Ectodermal cell (in vitro differentiated cells): ENCODE measurements at regions not wholly inside any gene's neighbourhood (a gene's known extent, or its start where the extent isn't known, plus 50 kb on each side); places are given as distances from the start of the nearest gene placed in this dataset.

ENCODE experiments used
- H3K27ac ChIP-seq: 2 replicates; pipeline ENCODE4 v1.7.0; 2013; ENCODE audit warnings: mild to moderate bottlenecking, low read depth, low read length; ENCODE audit not compliant: insufficient read depth, poor library complexity, severe bottlenecking
- H3K27me3 ChIP-seq: 2 replicates; pipeline ENCODE4 v1.7.0; 2013; ENCODE audit warnings: mild to moderate bottlenecking, low read length; ENCODE audit not compliant: insufficient read depth, control insufficient read depth, poor library complexity, severe bottlenecking
- H3K36me3 ChIP-seq: one replicate; pipeline ENCODE4 v1.7.0; 2013; ENCODE audit warnings: low read length; ENCODE audit not compliant: control insufficient read depth, insufficient read depth
- H3K4me1 ChIP-seq: one replicate; pipeline ENCODE4 v1.7.0; 2013; ENCODE audit warnings: low read length; ENCODE audit not compliant: control insufficient read depth, insufficient read depth
- H3K4me3 ChIP-seq: 2 replicates; pipeline ENCODE4 v1.7.0; 2013; ENCODE audit warnings: low read depth, low read length, control low read depth; ENCODE audit not compliant: insufficient read depth
- H3K9me3 ChIP-seq: 2 replicates; pipeline ENCODE4 v1.7.0; 2013; ENCODE audit warnings: mild to moderate bottlenecking, low read length, moderate library complexity; ENCODE audit not compliant: control insufficient read depth
- WGBS, 2 experiments: methylation state at CpG; one replicate each; pipeline ENCODE4 v1.1.7; 2013; ENCODE audit warnings: missing lambda C conversion rate in 2 of 2; 5-methylcytosine and 5-hydroxymethylcytosine counted together

GRCh38 chr13:63704521-63704920 is 2288.9 kb upstream of the PCDH20 start:
- H3K27me3 ChIP-seq, result no peaks in the 10 kb centered on the region
- no peaks in the 10 kb centered on the region for H3K4me1 ChIP-seq
- WGBS, 2 experiments, result 93 to 98% methylated on average over 4 of the region's 4 CpGs
- H3K9me3 ChIP-seq, result no peaks in the 10 kb centered on the region
- H3K4me3 ChIP-seq, result no peak overlapping the region
- no peak overlapping the region for H3K27ac ChIP-seq
- H3K36me3 ChIP-seq, result no peaks in the 10 kb centered on the region

- Histone ChIP-seq H3K27me3 (no peaks in the 10 kb centered on the region), H3K4me3 (no peak overlapping the region), H3K9me3 (no peaks in the 10 kb centered on the region), H3K36me3 (no peaks in the 10 kb centered on the region), H3K4me1 (no peaks in the 10 kb centered on the region), H3K27ac (no peak overlapping the region)
- WGBS, 2 experiments, result 89 to 95% methylated on average over 3 of the region's 3 CpGs
These were observed 2284.7 kb upstream of the PCDH20 start for GRCh38 chr13:63700350-63700749.

GRCh38 chr13:63699948-63700347 is 2284.3 kb upstream of the PCDH20 start:
- 95 to 96% methylated on average over 5 of the region's 5 CpGs for WGBS, 2 experiments
- Histone ChIP-seq H3K9me3 (no peaks in the 10 kb centered on the region), H3K36me3 (no peaks in the 10 kb centered on the region), H3K27me3 (no peaks in the 10 kb centered on the region), H3K27ac (no peak overlapping the region), H3K4me3 (no peak overlapping the region), H3K4me1 (no peaks in the 10 kb centered on the region)

GRCh38 chr13:63696055-63696454 is 2280.4 kb upstream of the PCDH20 start:
- H3K4me1 ChIP-seq, result no peaks in the 10 kb centered on the region
- no peaks in the 10 kb centered on the region for H3K9me3 ChIP-seq

GRCh38 chr13:63693696-63694095 is 2278.0 kb upstream of the PCDH20 start:
- Histone ChIP-seq H3K9me3 (no peaks in the 10 kb centered on the region), H3K27ac (no peak overlapping the region), H3K27me3 (no peaks in the 10 kb centered on the region), H3K36me3 (no peaks in the 10 kb centered on the region), H3K4me1 (no peaks in the 10 kb centered on the region), H3K4me3 (no peak overlapping the region)
- WGBS, 2 experiments, result 93 to 94% methylated on average over 15 of the region's 15 CpGs

More at GRCh38 chr13:63696055-63696454, 2280.4 kb upstream of the PCDH20 start:
- Histone ChIP-seq H3K4me3 (no peak overlapping the region), H3K27ac (no peak overlapping the region), H3K36me3 (no peaks in the 10 kb centered on the region), H3K27me3 (no peaks in the 10 kb centered on the region)

- no peak overlapping the region for H3K27ac ChIP-seq
- no peaks in the 10 kb centered on the region for H3K4me1 ChIP-seq
- no peaks in the 10 kb centered on the region for H3K9me3 ChIP-seq
- H3K27me3 ChIP-seq, result no peaks in the 10 kb centered on the region
- no peak overlapping the region for H3K4me3 ChIP-seq
- no peaks in the 10 kb centered on the region for H3K36me3 ChIP-seq
- WGBS, 2 experiments, result 88 to 94% methylated on average over 3 of the region's 3 CpGs
These were observed 2275.8 kb upstream of the PCDH20 start for GRCh38 chr13:63691474-63691873.

- WGBS, 2 experiments, result 89 to 93% methylated on average over 5 of the region's 5 CpGs
- no peak overlapping the region for H3K27ac ChIP-seq
- no peaks in the 10 kb centered on the region for H3K9me3 ChIP-seq
- no peaks in the 10 kb centered on the region for H3K27me3 ChIP-seq
- no peak overlapping the region for H3K4me3 ChIP-seq
- H3K4me1 ChIP-seq, result no peaks in the 10 kb centered on the region
- H3K36me3 ChIP-seq, result no peaks in the 10 kb centered on the region
These were observed 2275.0 kb upstream of the PCDH20 start for GRCh38 chr13:63690672-63691071.

GRCh38 chr13:63684822-63685221 is 2269.2 kb upstream of the PCDH20 start:
- Histone ChIP-seq H3K36me3 (no peaks in the 10 kb centered on the region), H3K27ac (no peak overlapping the region), H3K9me3 (no peaks in the 10 kb centered on the region), H3K27me3 (no peaks in the 10 kb centered on the region), H3K4me1 (peaks cover 5% of the 10 kb centered on the region), H3K4me3 (no peak overlapping the region)

- H3K4me3 ChIP-seq, result no peak overlapping the region
- no peaks in the 10 kb centered on the region for H3K27me3 ChIP-seq
- no peaks in the 10 kb centered on the region for H3K9me3 ChIP-seq
- no peaks in the 10 kb centered on the region for H3K36me3 ChIP-seq
- peaks cover 5% of the 10 kb centered on the region for H3K4me1 ChIP-seq
- H3K27ac ChIP-seq, result no peak overlapping the region
- 7 to 11% methylated on average over 1 of the region's 1 CpG for WGBS, 2 experiments
These were observed 2265.1 kb upstream of the PCDH20 start for GRCh38 chr13:63680704-63681103.

- Histone ChIP-seq H3K9me3 (no peaks in the 10 kb centered on the region), H3K27me3 (no peaks in the 10 kb centered on the region), H3K27ac (no peak overlapping the region), H3K36me3 (no peaks in the 10 kb centered on the region), H3K4me3 (no peak overlapping the region), H3K4me1 (no peaks in the 10 kb centered on the region)
These were observed 2255.6 kb upstream of the PCDH20 start for GRCh38 chr13:63671296-63671695.

- WGBS, 2 experiments, result no CpG with 5 or more reads among the region's 1 CpG
- H3K9me3 ChIP-seq, result no peaks in the 10 kb centered on the region
- no peak overlapping the region for H3K4me3 ChIP-seq
- no peaks in the 10 kb centered on the region for H3K4me1 ChIP-seq
- no peak overlapping the region for H3K27ac ChIP-seq
- no peaks in the 10 kb centered on the region for H3K27me3 ChIP-seq
- H3K36me3 ChIP-seq, result no peaks in the 10 kb centered on the region
These were observed 2235.7 kb upstream of the PCDH20 start for GRCh38 chr13:63651394-63651793.
